Colonic mucosa (tissue), 4 donors: ENCODE measurements at regions not wholly inside any gene's neighbourhood (a gene's known extent, or its start where the extent isn't known, plus 50 kb on each side); places are given as distances from the start of the nearest gene placed in this dataset.

Experiments used
- DNase-seq: peaks from one replicate; pipeline ENCODE4 v3.0.0-alpha.2; 2020
- H3K27ac ChIP-seq: fragments of 200-600 bp; one replicate; pipeline ENCODE4 v1.8.0; 2021
- H3K27me3 ChIP-seq: fragments of 200-600 bp; one replicate; pipeline ENCODE4 v1.8.0; 2021
- H3K36me3 ChIP-seq: fragments of 200-600 bp; one replicate; pipeline ENCODE4 v1.8.0; 2021
- H3K4me1 ChIP-seq: fragments of 200-600 bp; one replicate; pipeline ENCODE4 v1.8.0; 2021; ENCODE audit warnings: mild to moderate bottlenecking
- H3K4me3 ChIP-seq: fragments of 200-600 bp; one replicate; pipeline ENCODE4 v1.8.0; 2021
- H3K9ac ChIP-seq, 2 donors: one replicate each; pipeline ENCODE4 v1.7.0; 2013; ENCODE audit warnings: control low read depth in 2 of 2, low read depth in 2 of 2, low read length in 2 of 2
- H3K9me3 ChIP-seq: fragments of 200-600 bp; one replicate; pipeline ENCODE4 v1.8.0; 2021
- intact Hi-C: fragments of 100-400 bp; cut with DNase I; formaldehyde crosslinking; loops from one replicate; pipeline ENCODE4 v1.14.1; 2022
- TF ChIP-seq, protein P1 (sequence below): fragments of 200-600 bp; IDR thresholded peaks from one replicate; pipeline ENCODE4 v1.8.0; 2022; ENCODE audit warnings: antibody characterized with exemption, mild to moderate bottlenecking
- donor health status: healthy.
- donor health status: DM: no; HTN: no; CAD: no.
- donor health status: DM: no; HTN: no; CAD: no.

DNA sequence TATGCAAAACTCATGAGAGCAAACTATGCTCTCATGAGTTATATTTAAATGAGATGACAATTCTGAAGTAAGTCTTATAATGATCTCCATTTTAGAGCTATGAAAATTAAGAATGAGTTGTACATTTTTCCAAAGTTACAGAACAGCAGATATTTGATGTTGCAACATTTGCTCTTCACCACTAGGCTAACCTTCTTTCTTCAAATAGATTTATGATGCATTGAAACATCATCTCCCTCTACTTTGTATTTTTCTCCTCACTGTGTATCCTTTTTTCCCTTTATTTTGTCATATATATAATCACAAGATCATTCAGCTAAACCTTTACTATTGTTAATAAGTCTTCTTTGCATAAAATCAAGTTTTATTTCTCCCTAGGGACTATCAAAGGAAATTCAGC is 497.7 kb upstream of the TYRP1 start:
- Histone ChIP-seq H3K27ac (no peak overlapping the region), H3K4me1 (no peaks in the 10 kb centered on the region), H3K36me3 (no peaks in the 10 kb centered on the region), H3K9me3 (no peaks in the 10 kb centered on the region), H3K4me3 (no peak overlapping the region), H3K9ac (no peak overlapping the region), H3K27me3 (no peaks in the 10 kb centered on the region)
- DNase-seq = no peak
- intact Hi-C loops = no loop called here
- TF ChIP-seq, protein P1, sequence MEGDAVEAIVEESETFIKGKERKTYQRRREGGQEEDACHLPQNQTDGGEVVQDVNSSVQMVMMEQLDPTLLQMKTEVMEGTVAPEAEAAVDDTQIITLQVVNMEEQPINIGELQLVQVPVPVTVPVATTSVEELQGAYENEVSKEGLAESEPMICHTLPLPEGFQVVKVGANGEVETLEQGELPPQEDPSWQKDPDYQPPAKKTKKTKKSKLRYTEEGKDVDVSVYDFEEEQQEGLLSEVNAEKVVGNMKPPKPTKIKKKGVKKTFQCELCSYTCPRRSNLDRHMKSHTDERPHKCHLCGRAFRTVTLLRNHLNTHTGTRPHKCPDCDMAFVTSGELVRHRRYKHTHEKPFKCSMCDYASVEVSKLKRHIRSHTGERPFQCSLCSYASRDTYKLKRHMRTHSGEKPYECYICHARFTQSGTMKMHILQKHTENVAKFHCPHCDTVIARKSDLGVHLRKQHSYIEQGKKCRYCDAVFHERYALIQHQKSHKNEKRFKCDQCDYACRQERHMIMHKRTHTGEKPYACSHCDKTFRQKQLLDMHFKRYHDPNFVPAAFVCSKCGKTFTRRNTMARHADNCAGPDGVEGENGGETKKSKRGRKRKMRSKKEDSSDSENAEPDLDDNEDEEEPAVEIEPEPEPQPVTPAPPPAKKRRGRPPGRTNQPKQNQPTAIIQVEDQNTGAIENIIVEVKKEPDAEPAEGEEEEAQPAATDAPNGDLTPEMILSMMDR = no peak

DNA sequence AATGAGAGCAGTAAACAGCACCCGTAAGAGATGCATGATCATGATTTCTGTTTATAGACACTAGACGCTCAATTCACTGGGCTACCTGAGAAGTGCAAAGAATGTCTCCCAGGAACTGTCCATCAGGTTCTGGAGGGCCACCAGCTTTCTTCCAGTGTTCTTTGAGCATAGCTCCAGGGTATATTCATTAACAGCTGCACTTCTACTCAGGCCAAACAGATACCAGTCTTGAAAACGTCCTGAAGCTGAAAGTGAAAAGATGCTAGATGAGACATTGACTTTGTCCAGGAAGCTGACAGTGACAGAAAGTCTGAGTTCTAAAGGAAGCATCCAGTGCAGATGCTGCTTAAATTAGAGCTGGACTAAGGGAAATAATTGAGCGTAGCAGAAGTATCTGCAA is 488.7 kb upstream of the TYRP1 start:
- H3K4me1 ChIP-seq = no peaks in the 10 kb centered on the region
- no peaks in the 10 kb centered on the region for H3K27me3 ChIP-seq
- H3K4me3 ChIP-seq = no peak overlapping the region
- H3K27ac ChIP-seq = no peak overlapping the region
- H3K9me3 ChIP-seq = no peaks in the 10 kb centered on the region
- TF ChIP-seq, protein P1 = no peak
- H3K36me3 ChIP-seq = no peaks in the 10 kb centered on the region
- intact Hi-C loops = no loop called here
- no peak for DNase-seq
- no peak overlapping the region for H3K9ac ChIP-seq

DNA sequence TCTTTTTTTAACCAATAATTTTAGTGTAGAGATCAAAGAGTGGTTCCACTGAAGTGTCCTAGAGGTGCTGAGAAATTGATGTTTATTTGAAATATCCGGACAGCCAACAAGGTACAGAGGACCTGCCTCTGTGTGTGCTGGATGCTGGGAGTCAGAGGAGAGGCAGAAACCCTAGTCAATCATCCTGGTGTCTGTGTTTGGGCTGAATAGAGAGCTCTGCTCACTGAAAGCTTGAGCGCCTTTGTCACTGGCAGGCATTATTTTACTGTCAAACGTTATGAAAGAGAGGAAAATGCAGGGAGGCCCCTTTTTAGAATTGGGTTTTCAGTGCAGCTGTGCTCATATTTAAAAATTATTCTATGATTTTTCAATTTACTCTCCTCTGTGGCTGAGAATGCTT is 480.3 kb upstream of the TYRP1 start:
- Histone ChIP-seq H3K4me1 (no peaks in the 10 kb centered on the region), H3K27ac (no peak overlapping the region), H3K9me3 (no peaks in the 10 kb centered on the region), H3K4me3 (no peak overlapping the region), H3K9ac (no peak overlapping the region), H3K36me3 (no peaks in the 10 kb centered on the region), H3K27me3 (no peaks in the 10 kb centered on the region)
- intact Hi-C loops = no loop called here
- TF ChIP-seq, protein P1 = no peak
- DNase-seq = no peak

DNA sequence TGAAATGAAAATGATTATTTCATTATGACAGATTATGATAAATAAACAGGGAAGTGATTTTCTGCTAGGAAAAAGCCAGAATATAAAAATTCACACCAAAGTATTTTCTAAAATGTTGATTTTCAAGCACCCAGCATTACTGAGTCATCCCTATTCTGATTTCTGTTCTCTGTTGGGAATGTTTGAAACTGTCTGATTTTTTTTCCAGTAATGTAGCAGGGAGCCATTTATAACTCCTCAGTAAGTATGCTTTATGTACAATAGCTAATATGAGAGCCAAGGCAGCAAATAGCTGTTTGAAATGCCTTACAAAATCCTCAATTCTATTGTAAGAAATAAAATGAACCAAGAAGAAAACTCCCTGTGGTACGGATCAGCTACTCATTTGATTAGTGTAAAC is 471.7 kb upstream of the TYRP1 start:
- Histone ChIP-seq H3K4me1 (no peaks in the 10 kb centered on the region), H3K36me3 (no peaks in the 10 kb centered on the region), H3K27me3 (no peaks in the 10 kb centered on the region), H3K4me3 (no peak overlapping the region), H3K9me3 (no peaks in the 10 kb centered on the region), H3K9ac (no peak overlapping the region), H3K27ac (no peak overlapping the region)
- intact Hi-C loops = no loop called here
- no peak for DNase-seq
- TF ChIP-seq, protein P1 = no peak

DNA sequence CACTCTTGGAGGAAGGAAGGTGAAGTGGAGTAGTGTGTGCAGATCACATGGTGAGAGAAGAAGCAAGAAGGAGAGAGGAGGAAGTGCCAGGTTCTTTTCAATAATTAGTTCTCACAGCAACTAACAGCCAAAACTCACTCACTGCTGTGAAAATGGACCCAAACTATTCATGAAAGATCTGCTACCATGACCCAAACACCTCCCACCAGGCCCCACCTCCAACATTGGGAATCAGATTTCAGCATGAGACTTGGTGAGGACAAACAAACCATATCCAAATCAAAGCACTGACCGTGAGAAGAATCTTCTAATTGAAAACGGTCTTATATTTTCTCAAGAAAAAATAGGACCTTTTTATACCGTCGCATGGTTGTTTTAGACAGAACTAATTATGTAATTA is 468.7 kb upstream of the TYRP1 start:
- TF ChIP-seq, protein P1 = no peak
- Histone ChIP-seq H3K27ac (no peak overlapping the region), H3K4me3 (no peak overlapping the region), H3K9me3 (no peaks in the 10 kb centered on the region), H3K4me1 (no peaks in the 10 kb centered on the region), H3K9ac (no peak overlapping the region), H3K27me3 (no peaks in the 10 kb centered on the region), H3K36me3 (no peaks in the 10 kb centered on the region)
- intact Hi-C loops = no loop called here
- no peak for DNase-seq

DNA sequence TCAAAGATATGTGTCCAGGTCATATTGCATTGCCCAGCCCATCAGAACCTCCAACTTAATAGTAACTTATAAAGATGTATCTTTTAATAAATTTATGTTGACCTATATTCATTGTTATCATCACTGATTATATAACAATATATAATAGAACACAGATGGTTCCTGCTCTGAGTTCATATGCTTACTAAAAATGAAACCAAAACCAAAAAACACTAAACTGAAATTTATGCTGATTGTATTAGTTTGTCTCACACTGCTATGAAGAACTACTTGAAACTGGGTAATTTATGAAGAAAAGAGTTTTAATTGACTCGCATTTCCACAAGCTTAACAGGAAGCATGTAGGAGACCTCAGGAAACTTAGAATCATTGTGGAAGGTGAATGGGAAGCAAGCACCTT is 462.5 kb upstream of the TYRP1 start:
- DNase-seq = no peak
- intact Hi-C loops = no loop called here
- Histone ChIP-seq H3K27me3 (no peaks in the 10 kb centered on the region), H3K9me3 (no peaks in the 10 kb centered on the region), H3K9ac (no peak overlapping the region), H3K36me3 (no peaks in the 10 kb centered on the region), H3K4me3 (no peak overlapping the region), H3K27ac (no peak overlapping the region), H3K4me1 (no peaks in the 10 kb centered on the region)
- TF ChIP-seq, protein P1 = no peak
